ENCODE measurements at regions not wholly inside any gene's neighbourhood (a gene's known extent, or its start where the extent isn't known, plus 50 kb on each side); places are given as distances from the start of the nearest gene placed in this dataset.
A peak's percentile ranks its signal among the peaks of the same experiment; 100 is the strongest.

DNA sequence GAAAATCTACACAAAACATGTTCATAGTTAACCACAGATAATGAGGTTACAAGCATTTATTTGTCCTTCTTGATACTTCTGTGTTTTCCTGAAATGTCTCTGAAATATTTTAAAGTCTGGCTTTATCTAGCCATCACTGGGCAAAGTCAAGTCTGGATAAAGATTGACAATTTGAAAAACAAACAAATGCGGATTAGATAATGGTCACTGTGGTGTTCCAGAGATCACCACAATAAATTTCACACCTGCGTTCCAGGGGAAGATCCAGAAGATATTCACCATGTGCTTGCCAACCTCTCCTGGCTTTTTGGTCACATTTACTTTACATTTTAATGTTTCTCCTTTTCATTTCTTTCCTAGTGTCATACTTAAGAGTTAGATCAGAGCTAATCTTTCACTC, 109.7 kb upstream of the CCDC28A start:
- DNase-seq (ENCODE audit: unreplicated experiment): no peak
- TF ChIP-seq, protein P1, sequence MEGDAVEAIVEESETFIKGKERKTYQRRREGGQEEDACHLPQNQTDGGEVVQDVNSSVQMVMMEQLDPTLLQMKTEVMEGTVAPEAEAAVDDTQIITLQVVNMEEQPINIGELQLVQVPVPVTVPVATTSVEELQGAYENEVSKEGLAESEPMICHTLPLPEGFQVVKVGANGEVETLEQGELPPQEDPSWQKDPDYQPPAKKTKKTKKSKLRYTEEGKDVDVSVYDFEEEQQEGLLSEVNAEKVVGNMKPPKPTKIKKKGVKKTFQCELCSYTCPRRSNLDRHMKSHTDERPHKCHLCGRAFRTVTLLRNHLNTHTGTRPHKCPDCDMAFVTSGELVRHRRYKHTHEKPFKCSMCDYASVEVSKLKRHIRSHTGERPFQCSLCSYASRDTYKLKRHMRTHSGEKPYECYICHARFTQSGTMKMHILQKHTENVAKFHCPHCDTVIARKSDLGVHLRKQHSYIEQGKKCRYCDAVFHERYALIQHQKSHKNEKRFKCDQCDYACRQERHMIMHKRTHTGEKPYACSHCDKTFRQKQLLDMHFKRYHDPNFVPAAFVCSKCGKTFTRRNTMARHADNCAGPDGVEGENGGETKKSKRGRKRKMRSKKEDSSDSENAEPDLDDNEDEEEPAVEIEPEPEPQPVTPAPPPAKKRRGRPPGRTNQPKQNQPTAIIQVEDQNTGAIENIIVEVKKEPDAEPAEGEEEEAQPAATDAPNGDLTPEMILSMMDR (IDR thresholded peaks at IDR 0.05; ENCODE audit: unreplicated experiment): no peak
- Mint-ChIP-seq H3K4me3 (ENCODE audit: unreplicated experiment) (no peak overlapping the region), H3K4me1 (ENCODE audit: insufficient read depth, unreplicated experiment) (no peaks in the 10 kb centered on the region), H3K36me3 (ENCODE audit: insufficient read depth, unreplicated experiment) (no peaks in the 10 kb centered on the region), H3K9me3 (ENCODE audit: unreplicated experiment) (no peaks in the 10 kb centered on the region), H3K27me3 (ENCODE audit: insufficient read depth, unreplicated experiment) (no peaks in the 10 kb centered on the region), H3K27ac (ENCODE audit: low read depth, unreplicated experiment) (no peak overlapping the region)
- ChIA-PET CTCF (interaction anchor here (1.1 to 3.8 kb wide), 6 partner anchors 7 to 549 kb away, joined by 3 to 17 read pairs (median 4); no protein-coding TSS in a partner anchor), POLR2A (interaction anchor here (1.0 to 3.0 kb wide), 7 partner anchors 9 to 259 kb away, joined by 3 to 18 read pairs (median 10); no protein-coding TSS in a partner anchor)
- intact Hi-C loops (cut with micrococcal nuclease): no loop called here
- no TSS peak for BruUV-seq (replicated peaks)

DNA sequence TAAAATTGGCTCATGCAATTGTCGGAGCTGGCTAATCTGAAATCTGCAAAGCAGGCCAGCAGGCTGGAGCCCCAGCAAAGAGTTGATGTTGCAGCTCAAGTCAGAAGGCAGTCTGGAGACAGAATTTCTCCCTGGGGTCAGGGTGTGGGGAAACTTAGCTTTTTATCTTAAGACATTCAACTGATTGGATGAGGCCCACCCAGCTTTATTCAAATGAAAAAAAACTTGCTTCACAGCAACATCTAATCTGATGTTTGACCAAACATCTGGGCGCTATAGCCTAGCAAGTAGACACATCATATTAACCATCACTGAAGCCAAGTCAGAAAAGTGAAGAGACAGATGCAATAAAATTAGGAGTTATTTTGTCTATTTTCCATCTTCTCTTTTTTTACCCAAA, 108.8 kb upstream of the CCDC28A start:
- H3K9me3 Mint-ChIP-seq (ENCODE audit: unreplicated experiment): no peaks in the 10 kb centered on the region
- intact Hi-C loops (cut with micrococcal nuclease): no loop called here
- no peaks in the 10 kb centered on the region for H3K4me1 Mint-ChIP-seq (ENCODE audit: insufficient read depth, unreplicated experiment)
- TF ChIP-seq, protein P1 (IDR thresholded peaks at IDR 0.05; ENCODE audit: unreplicated experiment): no peak
- no peak for DNase-seq (ENCODE audit: unreplicated experiment)
- no TSS peak for BruUV-seq (replicated peaks)
- H3K27ac Mint-ChIP-seq (ENCODE audit: low read depth, unreplicated experiment): no peak overlapping the region
- ChIA-PET CTCF (interaction anchor here (0.6 to 3.8 kb wide), 8 partner anchors 8 to 548 kb away, joined by 3 to 17 read pairs (median 4); no protein-coding TSS in a partner anchor), POLR2A (interaction anchor here (0.7 to 3.0 kb wide), 11 partner anchors 9 to 260 kb away, joined by 3 to 18 read pairs (median 4); no protein-coding TSS in a partner anchor)
- H3K27me3 Mint-ChIP-seq (ENCODE audit: insufficient read depth, unreplicated experiment): no peaks in the 10 kb centered on the region
- H3K4me3 Mint-ChIP-seq (ENCODE audit: unreplicated experiment): no peak overlapping the region
- H3K36me3 Mint-ChIP-seq (ENCODE audit: insufficient read depth, unreplicated experiment): no peaks in the 10 kb centered on the region

DNA sequence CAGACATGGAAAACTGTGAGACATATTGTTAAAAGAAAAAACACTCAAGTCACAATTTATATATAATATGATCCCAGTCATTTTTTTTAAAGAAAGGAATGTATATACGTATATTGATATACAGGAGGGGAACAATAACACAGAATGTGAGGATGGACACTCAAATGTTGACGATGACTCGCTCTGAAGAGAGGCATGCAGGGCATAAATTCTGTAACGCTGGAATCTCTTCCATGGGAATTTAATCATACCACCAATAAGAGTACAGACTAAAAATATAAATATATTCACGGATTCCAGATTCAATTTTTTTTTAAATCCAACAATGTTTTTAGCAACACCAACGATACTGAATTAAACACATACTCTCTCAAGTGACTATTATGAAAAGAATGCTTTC, 106.9 kb upstream of the CCDC28A start:
- no peak overlapping the region for H3K27ac Mint-ChIP-seq (ENCODE audit: low read depth, unreplicated experiment)
- H3K4me3 Mint-ChIP-seq (ENCODE audit: unreplicated experiment): no peak overlapping the region
- CTCF ChIA-PET: interaction anchor here (1.3 kb wide), 1 partner anchor 25 kb away, joined by 4 read pairs; no protein-coding TSS in a partner anchor

DNA sequence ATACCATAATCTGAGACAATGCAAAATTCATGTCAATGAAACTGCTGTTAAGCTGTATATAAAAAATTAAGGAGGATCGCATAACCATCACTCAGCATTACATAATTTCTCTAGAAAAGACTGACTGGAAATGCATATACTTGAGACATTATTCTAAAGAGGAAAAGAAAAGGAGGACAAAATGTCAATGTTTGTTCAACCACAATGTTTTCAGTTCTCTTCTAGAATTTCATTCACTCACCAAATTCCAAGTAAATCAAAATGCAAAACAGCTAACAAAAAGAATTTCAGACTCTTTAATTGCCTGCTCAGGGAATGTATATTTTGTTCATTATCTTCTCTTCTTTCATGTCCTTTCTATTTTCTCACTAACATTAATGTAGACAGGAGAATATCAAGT, 106.2 kb upstream of the CCDC28A start:
- Mint-ChIP-seq H3K27me3 (ENCODE audit: insufficient read depth, unreplicated experiment) (no peaks in the 10 kb centered on the region), H3K4me3 (ENCODE audit: unreplicated experiment) (no peak overlapping the region), H3K9me3 (ENCODE audit: unreplicated experiment) (no peaks in the 10 kb centered on the region), H3K4me1 (ENCODE audit: insufficient read depth, unreplicated experiment) (no peaks in the 10 kb centered on the region), H3K36me3 (ENCODE audit: insufficient read depth, unreplicated experiment) (peaks cover 12% of the 10 kb centered on the region), H3K27ac (ENCODE audit: low read depth, unreplicated experiment) (no peak overlapping the region)
- intact Hi-C loops (cut with micrococcal nuclease): no loop called here
- BruUV-seq (replicated peaks): no TSS peak
- CTCF ChIA-PET: interaction anchor here (0.6 to 1.3 kb wide), 3 partner anchors 25 to 271 kb away, joined by 3 to 5 read pairs (median 4); no protein-coding TSS in a partner anchor
- DNase-seq (ENCODE audit: unreplicated experiment): no peak
- TF ChIP-seq, protein P1 (IDR thresholded peaks at IDR 0.05; ENCODE audit: unreplicated experiment): no peak
- POLR2A ChIA-PET: interaction anchor here (0.6 to 1.7 kb wide), 7 partner anchors 11 to 222 kb away, joined by 3 to 13 read pairs (median 4); no protein-coding TSS in a partner anchor

More for the DNA sequence above, 106.9 kb upstream of the CCDC28A start:
- intact Hi-C loops (cut with micrococcal nuclease): no loop called here
- Mint-ChIP-seq H3K27me3 (ENCODE audit: insufficient read depth, unreplicated experiment) (no peaks in the 10 kb centered on the region), H3K4me1 (ENCODE audit: insufficient read depth, unreplicated experiment) (no peaks in the 10 kb centered on the region), H3K9me3 (ENCODE audit: unreplicated experiment) (no peaks in the 10 kb centered on the region), H3K36me3 (ENCODE audit: insufficient read depth, unreplicated experiment) (peaks cover 12% of the 10 kb centered on the region)
- DNase-seq (ENCODE audit: unreplicated experiment): peak; percentile 40
- POLR2A ChIA-PET: interaction anchor here (0.9 to 1.7 kb wide), 6 partner anchors 10 to 25 kb away, joined by 3 to 13 read pairs (median 4); no protein-coding TSS in a partner anchor
- TF ChIP-seq, protein P1 (IDR thresholded peaks at IDR 0.05; ENCODE audit: unreplicated experiment): no peak
- no TSS peak for BruUV-seq (replicated peaks)
